CD4-positive, alpha-beta T cell treated with Interleukin-4 for 1 hour (primary cell): ENCODE measurements at regions not wholly inside any gene's neighbourhood (a gene's known extent, or its start where the extent isn't known, plus 50 kb on each side); places are given as distances from the start of the nearest gene placed in this dataset.

ENCODE experiments used
- DNase-seq, 2 donors: peaks; one replicate each; pipeline ENCODE4 v3.0.0-alpha.2; 2020 to 2022

DNA sequence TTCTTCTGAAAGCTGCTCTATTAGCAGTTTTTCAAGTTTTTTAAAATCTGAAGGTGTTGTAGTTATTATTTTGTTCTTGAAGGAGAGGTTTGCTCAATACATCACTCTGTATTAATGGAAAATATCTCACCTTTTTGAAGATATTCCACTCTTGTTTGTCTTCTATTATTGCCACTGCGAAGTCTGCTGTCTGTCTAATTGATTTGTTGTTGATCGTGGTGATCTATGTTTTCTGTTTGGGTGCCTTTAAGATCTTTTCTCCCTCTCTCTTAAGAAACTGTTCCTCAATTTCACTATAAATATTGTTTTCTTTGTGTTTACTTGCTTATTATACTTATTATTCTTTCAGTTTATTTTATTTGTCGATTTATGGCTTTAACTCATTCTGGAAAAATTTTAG, 64.9 kb upstream of the FZD8 start:
- DNase-seq, result no peak

DNA sequence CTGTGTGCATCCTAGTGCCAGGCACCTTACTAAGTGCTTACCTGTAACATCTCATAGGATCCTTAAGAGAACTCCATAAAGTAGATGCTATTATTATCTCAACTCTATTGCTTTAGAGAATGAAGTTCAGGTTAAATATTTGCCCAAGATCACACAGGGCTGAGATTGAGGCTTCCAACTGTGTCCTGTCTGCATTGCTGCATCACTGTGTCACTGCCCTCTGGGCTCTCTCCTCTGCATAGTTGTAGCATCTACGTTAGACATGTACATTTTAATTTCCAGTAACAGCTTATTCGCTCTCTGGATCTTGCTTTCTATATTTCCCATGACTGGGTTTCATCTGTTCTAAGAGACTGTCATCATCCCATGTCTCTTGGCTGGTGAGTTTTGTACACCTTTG, 63.6 kb upstream of the FZD8 start:
- no peak for DNase-seq

DNA sequence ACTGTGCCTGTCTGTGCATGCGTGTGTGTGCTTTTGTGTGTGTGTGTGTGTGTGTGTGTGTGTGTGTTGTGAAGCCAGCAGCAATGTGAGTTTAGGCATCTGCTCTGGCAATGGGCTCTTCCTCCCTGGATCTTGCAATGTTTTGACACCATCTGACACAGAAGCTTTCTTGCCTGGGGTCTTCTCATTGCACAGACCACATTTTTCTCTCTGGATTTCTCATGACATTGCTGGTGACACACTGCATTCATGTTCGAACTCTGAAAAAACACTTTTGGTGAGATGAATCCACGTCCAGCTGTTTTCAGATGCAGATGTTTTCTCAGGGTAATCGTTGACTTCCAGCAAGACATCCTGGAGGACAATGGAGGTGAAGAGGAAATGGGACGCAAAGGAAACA, 63.0 kb upstream of the FZD8 start:
- DNase-seq, result no peak

DNA sequence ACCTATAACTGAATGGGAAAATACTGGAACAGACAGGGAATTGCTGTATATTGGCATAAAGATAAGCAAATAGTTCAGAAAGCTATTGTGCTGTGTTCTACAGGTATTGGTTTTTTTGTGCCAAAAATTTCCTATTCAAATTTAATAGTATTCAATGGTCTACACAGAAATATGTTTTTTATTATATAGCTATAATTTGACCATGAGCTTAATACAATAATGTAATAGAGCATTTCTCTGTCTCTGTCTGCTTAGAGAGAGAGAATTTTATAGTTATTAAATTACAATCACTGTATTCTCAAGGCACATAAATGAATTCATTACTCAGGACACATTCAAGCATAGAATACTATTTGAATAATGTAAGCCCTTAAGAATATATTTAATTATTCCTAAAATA, 62.3 kb upstream of the FZD8 start:
- DNase-seq, result no peak

DNA sequence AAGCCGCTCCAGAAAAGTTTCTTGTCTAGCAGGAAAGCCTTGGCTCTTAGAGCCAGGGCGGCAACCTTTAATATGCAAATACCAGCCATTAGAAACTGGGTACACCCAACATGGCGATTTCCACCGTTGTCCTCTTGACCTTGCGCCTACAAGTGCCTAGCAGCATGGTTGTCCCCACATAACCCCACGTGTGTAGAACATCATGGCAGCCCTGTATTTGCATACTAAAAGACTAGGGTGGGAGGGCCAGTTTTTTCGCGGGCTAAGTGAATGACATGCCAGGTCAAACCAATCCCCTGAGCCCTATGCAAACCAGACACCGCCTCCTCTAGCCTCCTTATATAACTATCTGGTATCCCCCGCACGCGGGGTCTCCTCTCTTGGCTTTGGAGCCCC, 58.4 kb upstream of the FZD8 start:
- DNase-seq, result no peak

DNA sequence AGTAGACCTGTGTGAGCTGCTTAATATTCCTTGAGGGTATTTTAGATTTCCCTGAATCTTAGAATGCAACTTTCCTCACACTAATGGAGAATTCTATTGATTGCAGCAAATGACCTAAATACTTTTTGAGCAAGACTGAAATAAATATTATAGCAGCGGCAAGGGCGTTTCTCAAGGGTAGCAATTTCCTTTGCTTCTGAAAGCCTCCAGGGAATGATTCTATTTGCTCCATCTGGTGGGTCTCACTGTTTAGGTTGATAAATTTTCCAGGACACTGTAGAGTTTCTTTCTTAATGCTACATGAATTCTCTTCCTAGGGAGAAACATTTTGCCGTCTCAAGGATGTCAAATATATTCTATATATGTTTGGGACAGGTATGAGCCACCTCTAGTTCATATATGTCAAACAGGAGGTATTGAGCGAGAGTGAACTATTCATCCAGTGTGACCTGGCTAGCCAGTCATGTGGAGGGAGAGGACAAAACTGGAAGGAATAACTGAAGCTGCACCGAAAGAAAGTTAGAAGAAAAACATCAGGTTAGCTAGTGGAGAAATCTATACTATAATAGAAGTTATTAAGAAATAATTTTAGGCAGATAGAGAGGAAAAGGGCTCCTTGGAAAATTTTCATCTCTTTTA, 57.9 kb upstream of the FZD8 start:
- no peak for DNase-seq

DNA sequence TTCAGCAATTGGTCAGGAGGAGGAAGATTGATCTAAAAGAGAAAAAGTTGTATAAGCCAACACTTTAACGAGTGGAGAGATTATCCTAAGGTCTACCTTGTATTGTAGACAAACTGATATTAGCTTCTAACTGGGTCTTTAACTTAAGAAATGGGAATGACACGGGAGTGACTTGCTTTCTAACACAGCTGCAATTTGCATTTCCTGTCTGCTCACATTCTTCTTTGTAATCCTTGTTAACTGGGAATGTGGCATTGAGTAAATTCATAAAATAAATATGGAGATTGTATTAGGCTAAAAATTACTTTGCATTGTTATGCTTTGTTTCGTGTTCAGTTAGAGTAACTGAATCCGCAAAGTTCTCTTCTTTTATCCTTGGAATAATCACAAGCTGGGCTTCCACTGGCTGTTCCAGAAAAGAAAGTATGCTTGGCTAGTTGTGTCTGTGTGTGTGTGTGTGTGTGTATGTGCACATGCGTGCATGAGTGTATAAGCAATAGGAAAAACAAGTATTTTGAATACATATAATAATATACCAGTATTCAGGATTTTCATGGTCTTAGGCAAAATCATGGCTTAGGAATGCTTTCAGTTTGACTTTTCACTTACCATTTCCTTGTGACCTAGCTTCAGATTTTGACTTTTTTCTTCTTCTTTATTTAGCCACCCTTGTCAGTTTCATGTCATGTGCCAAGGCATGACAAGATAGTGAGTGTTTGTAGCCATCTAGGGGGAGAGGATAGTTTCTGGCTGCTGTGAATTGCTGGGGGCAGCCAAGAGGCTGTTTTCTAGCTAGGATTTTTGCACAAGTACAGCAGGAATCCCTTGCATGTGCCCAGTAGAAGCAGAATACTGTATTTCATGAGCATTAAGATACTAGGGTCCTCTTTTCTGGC, 54.5 kb upstream of the FZD8 start:
- DNase-seq, result no peak

DNA sequence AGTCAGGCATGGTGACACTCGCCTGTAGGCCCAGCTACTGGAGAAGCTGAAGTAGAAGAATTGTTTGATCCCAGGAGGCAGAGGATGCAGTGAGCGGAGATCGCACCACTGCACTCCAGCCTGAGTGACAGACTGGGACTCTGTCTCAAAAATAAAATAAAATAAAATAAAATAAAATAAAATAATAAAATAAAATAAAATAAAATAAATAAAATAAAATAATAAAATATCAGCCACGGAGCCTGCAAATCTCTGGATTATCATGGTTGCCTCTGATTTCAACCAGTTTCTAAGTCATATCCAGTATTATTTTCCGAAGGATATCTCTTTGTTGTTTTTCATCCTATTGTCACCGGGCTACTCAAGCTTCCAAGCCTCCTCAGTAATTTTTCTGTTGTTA, 51.7 kb upstream of the FZD8 start:
- DNase-seq, result no peak
